WERI-Rb-1 (cell line): ENCODE measurements at regions not wholly inside any gene's neighbourhood (a gene's known extent, or its start where the extent isn't known, plus 50 kb on each side); places are given as distances from the start of the nearest gene placed in this dataset.

Experiments
- DNase-seq: peaks from one replicate; pipeline ENCODE4 v3.0.0-alpha.2; 2020
- H3K27ac ChIP-seq: fragments of 250-450 bp; sonication (Bioruptor Pico); 2 replicates; pipeline ENCODE4 v1.5.1; 2020; ENCODE audit warnings: mild to moderate bottlenecking, moderate library complexity
- H3K27me3 ChIP-seq: fragments of 250-450 bp; sonication (Bioruptor Pico); 2 replicates; pipeline ENCODE4 v1.5.1; 2021; ENCODE audit warnings: mild to moderate bottlenecking, low read depth, moderate library complexity; ENCODE audit not compliant: insufficient read depth, severe bottlenecking
- H3K36me3 ChIP-seq: fragments of 250-450 bp; sonication (Bioruptor Pico); 2 replicates; pipeline ENCODE4 v1.5.1; 2020; ENCODE audit warnings: mild to moderate bottlenecking, moderate library complexity
- H3K4me3 ChIP-seq: 2 replicates; pipeline ENCODE4 v1.5.1; 2011; ENCODE audit warnings: low read depth, mild to moderate bottlenecking, control low read depth, low read length
- H3K9me3 ChIP-seq: fragments of 250-450 bp; sonication (Bioruptor Pico); 2 replicates; pipeline ENCODE4 v1.5.1; 2021; ENCODE audit warnings: mild to moderate bottlenecking, moderate library complexity; ENCODE audit not compliant: severe bottlenecking
- TF ChIP-seq, protein P1 (sequence below): IDR thresholded peaks from 2 replicates; pipeline ENCODE4 v1.5.1; 2011; ENCODE audit warnings: low read depth, mild to moderate bottlenecking, control low read depth, inconsistent platforms, low read length

- Histone ChIP-seq H3K4me3 (no peak overlapping the region), H3K36me3 (no peaks in the 10 kb centered on the region), H3K27ac (no peak overlapping the region), H3K9me3 (no peaks in the 10 kb centered on the region), H3K27me3 (no peaks in the 10 kb centered on the region)
- no peak for DNase-seq
- TF ChIP-seq, protein P1, sequence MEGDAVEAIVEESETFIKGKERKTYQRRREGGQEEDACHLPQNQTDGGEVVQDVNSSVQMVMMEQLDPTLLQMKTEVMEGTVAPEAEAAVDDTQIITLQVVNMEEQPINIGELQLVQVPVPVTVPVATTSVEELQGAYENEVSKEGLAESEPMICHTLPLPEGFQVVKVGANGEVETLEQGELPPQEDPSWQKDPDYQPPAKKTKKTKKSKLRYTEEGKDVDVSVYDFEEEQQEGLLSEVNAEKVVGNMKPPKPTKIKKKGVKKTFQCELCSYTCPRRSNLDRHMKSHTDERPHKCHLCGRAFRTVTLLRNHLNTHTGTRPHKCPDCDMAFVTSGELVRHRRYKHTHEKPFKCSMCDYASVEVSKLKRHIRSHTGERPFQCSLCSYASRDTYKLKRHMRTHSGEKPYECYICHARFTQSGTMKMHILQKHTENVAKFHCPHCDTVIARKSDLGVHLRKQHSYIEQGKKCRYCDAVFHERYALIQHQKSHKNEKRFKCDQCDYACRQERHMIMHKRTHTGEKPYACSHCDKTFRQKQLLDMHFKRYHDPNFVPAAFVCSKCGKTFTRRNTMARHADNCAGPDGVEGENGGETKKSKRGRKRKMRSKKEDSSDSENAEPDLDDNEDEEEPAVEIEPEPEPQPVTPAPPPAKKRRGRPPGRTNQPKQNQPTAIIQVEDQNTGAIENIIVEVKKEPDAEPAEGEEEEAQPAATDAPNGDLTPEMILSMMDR = no peak
Measured at GRCh38 chr10:4333459-4333894, 492.5 kb upstream of the AKR1E2 start.

- no peaks in the 10 kb centered on the region for H3K27me3 ChIP-seq
- TF ChIP-seq, protein P1 = no peak
- no peaks in the 10 kb centered on the region for H3K36me3 ChIP-seq
- no peaks in the 10 kb centered on the region for H3K9me3 ChIP-seq
- no peak overlapping the region for H3K4me3 ChIP-seq
- DNase-seq = no peak
- no peak overlapping the region for H3K27ac ChIP-seq
Measured at GRCh38 chr10:4332764-4333458, 493.1 kb upstream of the AKR1E2 start.

DNA sequence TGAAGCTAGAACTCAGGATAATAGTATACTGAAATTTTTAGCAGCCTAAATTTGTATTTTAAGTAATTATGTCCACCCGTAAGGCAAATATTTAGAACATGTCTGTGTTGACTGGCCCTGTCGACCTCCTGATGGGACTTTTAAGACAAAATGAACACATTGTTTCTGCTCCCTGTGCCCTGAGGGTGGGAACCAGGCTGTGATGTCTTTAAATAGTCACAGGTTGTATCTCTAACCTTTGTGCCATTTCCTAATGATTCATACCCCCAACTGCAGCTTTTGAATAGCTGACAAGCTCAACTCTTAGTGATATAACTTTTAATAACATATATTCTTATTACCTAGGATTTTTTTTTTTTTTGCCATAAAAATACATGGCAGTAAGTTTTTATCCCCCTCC lies 494.9 kb upstream of the AKR1E2 start:
- H3K9me3 ChIP-seq = no peaks in the 10 kb centered on the region

GRCh38 chr10:4330636-4331035 lies 495.4 kb upstream of the AKR1E2 start:
- Histone ChIP-seq H3K9me3 (no peaks in the 10 kb centered on the region), H3K27me3 (no peaks in the 10 kb centered on the region), H3K4me3 (no peak overlapping the region), H3K36me3 (no peaks in the 10 kb centered on the region), H3K27ac (no peak overlapping the region)
- DNase-seq = no peak
- TF ChIP-seq, protein P1 = no peak

More for the DNA sequence above, 494.9 kb upstream of the AKR1E2 start:
- Histone ChIP-seq H3K27me3 (no peaks in the 10 kb centered on the region), H3K27ac (no peak overlapping the region), H3K4me3 (no peak overlapping the region), H3K36me3 (no peaks in the 10 kb centered on the region)
- DNase-seq = no peak
- TF ChIP-seq, protein P1 = no peak

DNA sequence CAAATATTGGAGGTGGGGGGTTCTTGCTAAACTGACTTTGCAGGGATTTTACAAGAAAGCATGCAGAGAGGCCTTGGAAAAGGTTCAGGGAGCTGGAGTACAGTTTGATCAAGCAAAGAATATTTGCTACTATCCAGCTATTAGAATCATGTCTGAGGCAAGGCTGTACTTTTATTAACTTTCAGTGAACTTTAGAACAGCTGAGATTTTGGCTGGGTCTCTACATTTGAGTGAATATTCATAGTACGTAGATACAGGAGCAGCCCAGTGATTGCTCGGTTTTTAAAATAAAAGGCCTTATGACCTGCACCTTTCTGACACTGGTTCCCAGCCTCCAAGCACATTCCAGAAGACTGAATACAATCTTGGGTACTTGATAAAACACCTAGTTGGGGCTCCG lies 496.8 kb upstream of the AKR1E2 start:
- no peak for DNase-seq
- H3K4me3 ChIP-seq = no peak overlapping the region

More for the DNA sequence above, 496.8 kb upstream of the AKR1E2 start:
- no peaks in the 10 kb centered on the region for H3K36me3 ChIP-seq
- H3K27me3 ChIP-seq = no peaks in the 10 kb centered on the region
- H3K9me3 ChIP-seq = no peaks in the 10 kb centered on the region
- TF ChIP-seq, protein P1 = no peak
- H3K27ac ChIP-seq = no peak overlapping the region
